Right lobe of liver (tissue), 4 donors: ENCODE measurements at regions not wholly inside any gene's neighbourhood (a gene's known extent, or its start where the extent isn't known, plus 50 kb on each side); places are given as distances from the start of the nearest gene placed in this dataset.

Source experiments
- CTCF ChIP-seq, 4 donors: fragments of 200-600 bp in 3 of 4; fragments of 450-650 bp in 1 of 4; IDR thresholded peaks; one replicate each; pipeline versions ENCODE4 v1.5.1 to v1.8.0; 2016 to 2022; ENCODE audit warnings: antibody characterized with exemption in 4 of 4, mild to moderate bottlenecking in 2 of 4
- POLR2A ChIP-seq: fragments of 450-650 bp; IDR thresholded peaks from one replicate; pipeline ENCODE4 v1.6.1; 2017; ENCODE audit warnings: antibody characterized with exemption, mild to moderate bottlenecking
- donor health status: DM: no; HTN: no; CAD: no.
- donor health status: DM: no; HTN: no; CAD: no.
- donor health status: DM: no; HTN: yes; CAD: no.

DNA sequence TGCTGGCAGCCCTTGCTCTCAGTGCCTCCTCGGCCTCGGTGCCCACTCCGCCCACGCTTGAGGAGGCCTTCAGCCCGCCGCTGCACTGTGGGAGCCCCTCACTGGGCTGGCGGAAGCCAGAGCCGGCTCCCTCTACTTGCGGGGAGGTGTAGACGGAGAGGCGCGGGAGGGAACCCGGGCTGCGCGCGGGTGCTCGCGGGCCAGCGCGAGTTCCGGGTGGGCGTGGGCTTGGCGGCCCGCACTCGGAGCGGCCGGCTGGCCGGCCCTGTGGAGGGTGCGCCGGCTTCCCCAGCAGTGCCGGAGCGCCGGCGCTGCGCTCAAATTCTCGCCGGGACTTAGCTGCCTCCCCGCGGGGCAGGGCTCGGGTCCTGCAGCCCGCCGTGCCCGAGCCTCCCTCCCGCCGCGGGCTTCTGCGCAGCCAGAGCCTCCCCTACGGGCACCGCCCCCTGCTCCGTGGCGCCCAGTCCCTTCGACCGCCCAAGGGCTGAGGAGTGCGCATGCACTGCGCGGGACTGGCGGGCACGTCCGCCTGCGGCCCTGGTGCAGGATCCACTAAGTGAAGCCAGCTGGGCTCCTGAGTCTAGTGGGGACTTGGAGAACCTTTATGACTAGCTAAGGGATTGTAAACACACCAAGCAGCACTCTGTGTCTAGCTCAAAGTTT lies 231.5 kb downstream of the EFHB start:
- TF ChIP-seq CTCF (IDR thresholded peaks at IDR 0.05): no peak
- no peak for TF ChIP-seq POLR2A
